ENCODE measurements at regions not wholly inside any gene's neighbourhood (a gene's known extent, or its start where the extent isn't known, plus 50 kb on each side); places are given as distances from the start of the nearest gene placed in this dataset.

- H2AFZ ChIP-seq (ENCODE audit: low read length) = no peak overlapping the region
- FAIRE-seq (no peak), DNase-seq (ENCODE audit: low read depth in 1 of 2, low spot score in 2 of 2) (no peak)
- H3K27ac ChIP-seq (ENCODE audit: low read depth, low read length) = no peak overlapping the region
- H3K79me1 ChIP-seq (ENCODE audit: low read depth, low read length) = no peaks in the 10 kb centered on the region
- no peak overlapping the region for H3K4ac ChIP-seq (replicated peaks; ENCODE audit: insufficient read length, low read depth, low read length)
- H2BK20ac ChIP-seq (ENCODE audit: low read length) = no peak overlapping the region
- H2BK12ac ChIP-seq (ENCODE audit: low read depth, low read length) = no peak overlapping the region
- H3K56ac ChIP-seq (replicated peaks; ENCODE audit: insufficient read length, low read depth, low read length) = no peak overlapping the region
- H4K91ac ChIP-seq (replicated peaks; ENCODE audit: insufficient read length, low read length) = no peak overlapping the region
- no peaks in the 10 kb centered on the region for H3K23me2 ChIP-seq (ENCODE audit: low read depth, low read length)
- no peak overlapping the region for H2AK5ac ChIP-seq (ENCODE audit: low read depth, low read length)
- H3K9ac ChIP-seq (replicated peaks in 1 of 4; ENCODE audit: extremely low read depth in 1 of 4, low read depth in 3 of 4, low read length in 3 of 4) = no peak overlapping the region
- H4K8ac ChIP-seq (ENCODE audit: extremely low read depth, insufficient read depth, low read length) = no peak overlapping the region
- no peak overlapping the region for H3K4me3 ChIP-seq (ENCODE audit: extremely low read depth in 1 of 4, insufficient read depth in 2 of 4, low read depth in 3 of 4, low read length in 4 of 4)
- no peaks in the 10 kb centered on the region for H3K36me3 ChIP-seq (ENCODE audit: control insufficient read depth in 2 of 4, insufficient read depth in 4 of 4, low read length in 3 of 4)
- H3K14ac ChIP-seq (ENCODE audit: insufficient read length) = no peak overlapping the region
- no peak overlapping the region for H2BK15ac ChIP-seq (ENCODE audit: low read length)
- no peaks in the 10 kb centered on the region for H3K9me3 ChIP-seq (ENCODE audit: insufficient read depth in 2 of 2, low read depth in 1 of 2, low read length in 1 of 2)
- POLR2A ChIA-PET (ENCODE audit: partially characterized antibody) = no interaction called here
- H3K4me2 ChIP-seq (ENCODE audit: insufficient read depth in 1 of 2, low read depth in 2 of 2, low read length in 2 of 2) = no peak overlapping the region
- H4K5ac ChIP-seq (ENCODE audit: insufficient read length, low read depth, low read length) = no peak overlapping the region
- H3K18ac ChIP-seq (ENCODE audit: extremely low read depth, low read length) = no peak overlapping the region
- H4K20me1 ChIP-seq (replicated peaks in 1 of 2; ENCODE audit: control insufficient read depth in 1 of 2, insufficient read depth in 2 of 2, low read length in 2 of 2) = no peaks in the 10 kb centered on the region
- WGBS, 2 experiments (ENCODE audit: extremely low coverage in 1 of 2, insufficient coverage in 1 of 2, insufficient read length in 1 of 2, insufficient replicate concordance in 2 of 2, low coverage in 1 of 2, low lambda C conversion rate in 2 of 2, missing lambda C conversion rate in 1 of 2) = 74% methylated on average over 2 of the region's 2 CpGs; no CpG with 5 or more reads in 1 of the 2 experiments
- no peaks in the 10 kb centered on the region for H3K4me1 ChIP-seq (replicated peaks in 1 of 4; ENCODE audit: control insufficient read depth in 3 of 4, insufficient read depth in 4 of 4, low read length in 3 of 4)
- no peaks in the 10 kb centered on the region for H3K79me2 ChIP-seq (ENCODE audit: control insufficient read depth in 1 of 2, insufficient read depth in 2 of 2, low read length in 2 of 2)
- no peak overlapping the region for H3K23ac ChIP-seq (ENCODE audit: insufficient read length)
- H2BK5ac ChIP-seq (ENCODE audit: low read depth, low read length) = no peak overlapping the region
- H2BK120ac ChIP-seq (replicated peaks; ENCODE audit: low read depth, low read length) = no peak overlapping the region
- CTCF ChIA-PET (ENCODE audit: partially characterized antibody) = interaction anchor here (0.7 to 1.0 kb wide), 3 partner anchors 9 to 1806 kb away, joined by 3 read pairs; no protein-coding TSS in a partner anchor
- no peaks in the 10 kb centered on the region for H3K27me3 ChIP-seq (replicated peaks in 1 of 4; ENCODE audit: control insufficient read depth in 3 of 4, extremely low read depth in 1 of 4, insufficient read depth in 3 of 4, low read length in 3 of 4)
- TF ChIP-seq EP300 (IDR thresholded peaks at IDR 0.05; ENCODE audit: borderline replicate concordance in 1 of 2, low read depth in 2 of 2, low read length in 2 of 2) (no peak), HDAC2 (IDR thresholded peaks at IDR 0.05; ENCODE audit: borderline replicate concordance in 1 of 2, low read depth in 2 of 2, low read length in 2 of 2) (no peak), TAF7 (optimal IDR thresholded peaks at IDR 0.05; ENCODE audit: borderline replicate concordance, low read depth, low read length) (no peak), YY1 (IDR thresholded peaks at IDR 0.05; ENCODE audit: low read depth, low read length) (no peak), GABPA (IDR thresholded peaks at IDR 0.05; ENCODE audit: borderline replicate concordance, insufficient read depth, low read length) (no peak)
Measured at GRCh38 chr2:195016841-195017240, 640.2 kb upstream of the SLC39A10 start.
